Retinal pigment epithelial cell (primary cell): ENCODE measurements at regions not wholly inside any gene's neighbourhood (a gene's known extent, or its start where the extent isn't known, plus 50 kb on each side); places are given as distances from the start of the nearest gene placed in this dataset.
A peak's percentile ranks its signal among the peaks of the same experiment; 100 is the strongest.

Experiments
- DNase-seq: peaks from one replicate; pipeline ENCODE4 v3.0.0-alpha.2; 2010; ENCODE audit warnings: low read depth
- H3K4me3 ChIP-seq: 2 replicates; pipeline ENCODE4 v1.5.1; 2011; ENCODE audit warnings: mild to moderate bottlenecking, low read length, control low read depth, moderate library complexity
- TF ChIP-seq, protein P1 (sequence below): conservative IDR thresholded peaks from 2 replicates; pipeline ENCODE4 v1.5.1; 2011; ENCODE audit warnings: low read depth, low read length, control low read depth, inconsistent platforms

DNA sequence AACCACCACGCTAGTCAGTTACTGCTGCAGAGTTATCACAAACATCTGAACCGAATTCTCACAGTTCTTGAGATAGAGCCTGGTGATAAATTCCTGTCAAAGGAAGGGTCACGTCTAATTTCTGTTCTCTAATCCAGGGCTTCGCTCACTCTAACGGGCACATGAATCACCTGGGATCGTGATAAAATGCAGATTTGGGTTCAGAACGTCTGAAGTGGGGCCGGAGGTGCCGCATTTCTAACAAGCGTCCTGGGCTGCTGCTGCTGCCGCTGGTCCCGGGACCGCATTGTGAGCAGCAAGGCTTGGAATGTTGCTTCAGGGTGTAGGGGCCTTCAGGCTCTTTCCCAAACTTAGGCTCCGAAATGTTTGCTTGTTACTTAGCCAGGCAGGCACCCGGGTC, 264.1 kb downstream of the CDC5L start:
- no peak for DNase-seq
- TF ChIP-seq, protein P1, sequence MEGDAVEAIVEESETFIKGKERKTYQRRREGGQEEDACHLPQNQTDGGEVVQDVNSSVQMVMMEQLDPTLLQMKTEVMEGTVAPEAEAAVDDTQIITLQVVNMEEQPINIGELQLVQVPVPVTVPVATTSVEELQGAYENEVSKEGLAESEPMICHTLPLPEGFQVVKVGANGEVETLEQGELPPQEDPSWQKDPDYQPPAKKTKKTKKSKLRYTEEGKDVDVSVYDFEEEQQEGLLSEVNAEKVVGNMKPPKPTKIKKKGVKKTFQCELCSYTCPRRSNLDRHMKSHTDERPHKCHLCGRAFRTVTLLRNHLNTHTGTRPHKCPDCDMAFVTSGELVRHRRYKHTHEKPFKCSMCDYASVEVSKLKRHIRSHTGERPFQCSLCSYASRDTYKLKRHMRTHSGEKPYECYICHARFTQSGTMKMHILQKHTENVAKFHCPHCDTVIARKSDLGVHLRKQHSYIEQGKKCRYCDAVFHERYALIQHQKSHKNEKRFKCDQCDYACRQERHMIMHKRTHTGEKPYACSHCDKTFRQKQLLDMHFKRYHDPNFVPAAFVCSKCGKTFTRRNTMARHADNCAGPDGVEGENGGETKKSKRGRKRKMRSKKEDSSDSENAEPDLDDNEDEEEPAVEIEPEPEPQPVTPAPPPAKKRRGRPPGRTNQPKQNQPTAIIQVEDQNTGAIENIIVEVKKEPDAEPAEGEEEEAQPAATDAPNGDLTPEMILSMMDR: no peak

DNA sequence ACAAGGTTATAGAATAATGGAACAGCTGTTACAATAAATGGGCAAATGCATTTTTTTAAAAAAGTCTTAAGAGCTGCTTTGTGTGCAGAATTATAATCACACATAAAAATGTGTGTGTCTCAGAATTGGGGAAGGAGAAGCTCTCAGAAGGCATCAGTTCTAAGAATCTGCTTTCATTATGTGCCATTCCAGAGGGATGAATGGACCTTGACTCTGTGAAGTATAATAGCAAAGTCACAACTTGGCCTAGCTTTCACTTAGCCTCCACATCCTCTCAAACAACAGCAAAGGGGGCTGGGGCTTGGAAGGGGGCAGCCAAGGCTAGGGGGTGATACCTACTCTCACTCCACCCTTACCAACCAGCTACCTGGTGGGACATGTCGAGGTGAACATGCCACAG, 265.0 kb downstream of the CDC5L start:
- DNase-seq: no peak

More for the DNA sequence above, 264.1 kb downstream of the CDC5L start:
- H3K4me3 ChIP-seq: no peak overlapping the region

DNA sequence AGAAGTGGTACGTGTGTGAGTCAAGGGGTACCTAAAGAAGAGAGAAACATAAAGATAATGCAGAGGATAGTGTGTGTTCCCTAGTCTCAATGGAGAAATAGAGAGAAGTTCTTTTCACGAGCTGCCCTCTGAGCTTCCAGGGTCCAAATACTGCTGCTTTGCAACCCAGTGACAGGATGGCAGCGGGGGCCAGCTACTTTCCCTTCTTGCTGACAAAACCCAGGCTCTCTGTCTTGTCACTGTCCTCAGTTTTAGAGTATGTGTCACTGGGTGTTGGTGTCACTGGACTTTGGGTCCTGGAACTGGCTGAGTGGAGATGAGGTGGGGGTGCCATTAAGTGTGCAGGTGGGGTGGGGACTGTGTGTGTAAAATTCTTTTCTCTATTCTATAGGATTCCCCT, 265.6 kb downstream of the CDC5L start:
- DNase-seq: no peak
- TF ChIP-seq, protein P1: no peak
- no peak overlapping the region for H3K4me3 ChIP-seq

More for the DNA sequence above, 265.0 kb downstream of the CDC5L start:
- H3K4me3 ChIP-seq: no peak overlapping the region
- TF ChIP-seq, protein P1: no peak

DNA sequence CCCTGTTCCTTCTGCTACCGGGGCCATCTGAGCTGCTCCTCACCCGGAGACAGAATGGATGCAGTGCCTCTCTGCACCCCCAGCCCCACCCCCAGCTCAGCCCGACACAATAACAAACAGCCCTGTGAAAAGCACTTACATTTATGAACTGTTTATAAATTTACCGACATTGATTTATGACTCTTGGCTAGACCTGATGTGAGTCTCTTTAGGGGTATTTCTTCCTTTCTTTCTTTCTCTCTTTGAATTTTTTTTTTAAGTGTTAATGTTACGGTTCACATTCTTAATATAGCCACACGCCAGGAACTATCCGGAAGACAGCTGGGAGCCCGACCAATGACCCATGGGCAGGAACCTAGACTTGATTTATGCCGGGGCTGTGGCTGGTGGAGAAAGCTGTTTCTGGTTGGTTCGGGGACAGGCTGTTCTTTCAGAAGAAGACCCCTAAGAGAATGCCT, 266.3 kb downstream of the CDC5L start:
- DNase-seq: no peak
- no peak overlapping the region for H3K4me3 ChIP-seq
- TF ChIP-seq, protein P1: no peak

DNA sequence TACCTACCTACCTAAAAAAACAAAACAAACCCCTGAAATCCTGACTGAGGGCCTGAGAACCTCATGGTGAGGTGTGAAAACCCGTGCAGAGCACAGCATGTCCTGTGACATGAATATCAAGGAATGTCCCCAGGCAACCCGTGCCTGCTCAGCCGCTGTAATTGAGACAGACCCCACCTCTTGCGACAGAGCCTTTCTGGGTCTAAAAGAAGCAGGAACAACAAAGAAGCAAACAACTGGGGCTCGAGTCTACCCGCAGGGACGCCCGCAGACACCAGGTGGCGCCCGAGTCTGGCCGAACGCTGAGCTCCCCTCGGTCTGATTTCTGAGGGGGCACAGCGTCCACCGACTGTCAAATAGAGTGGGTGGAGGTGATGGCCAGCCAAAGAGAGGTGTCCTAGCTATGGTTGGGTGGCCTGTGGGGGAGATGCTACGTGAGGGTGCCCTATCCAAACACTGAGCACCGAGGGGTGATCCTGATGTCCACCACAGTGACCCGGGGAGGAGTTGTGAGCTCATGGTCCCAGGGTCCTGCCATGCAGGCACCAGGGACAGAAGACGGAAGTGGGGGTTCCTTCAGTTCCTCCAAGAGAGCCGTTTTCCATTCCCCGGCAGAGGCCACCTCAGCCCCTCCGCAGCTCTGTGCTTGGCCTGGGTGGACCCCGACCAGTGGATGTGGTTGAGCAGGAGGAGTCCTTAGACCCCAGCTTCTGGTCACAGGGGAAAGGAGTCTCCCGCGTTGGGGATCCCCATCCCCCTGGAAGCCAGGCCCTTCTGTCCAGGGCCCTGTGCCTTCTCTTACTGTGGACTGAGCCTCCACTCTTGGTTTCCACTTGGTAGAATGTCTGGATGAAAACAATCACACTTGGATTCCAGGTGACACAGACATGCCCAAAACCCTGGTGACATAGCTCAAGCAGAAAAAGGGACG, 268.2 kb downstream of the CDC5L start:
- no peak for DNase-seq
- TF ChIP-seq, protein P1: peak; percentile 95
- no peak overlapping the region for H3K4me3 ChIP-seq

DNA sequence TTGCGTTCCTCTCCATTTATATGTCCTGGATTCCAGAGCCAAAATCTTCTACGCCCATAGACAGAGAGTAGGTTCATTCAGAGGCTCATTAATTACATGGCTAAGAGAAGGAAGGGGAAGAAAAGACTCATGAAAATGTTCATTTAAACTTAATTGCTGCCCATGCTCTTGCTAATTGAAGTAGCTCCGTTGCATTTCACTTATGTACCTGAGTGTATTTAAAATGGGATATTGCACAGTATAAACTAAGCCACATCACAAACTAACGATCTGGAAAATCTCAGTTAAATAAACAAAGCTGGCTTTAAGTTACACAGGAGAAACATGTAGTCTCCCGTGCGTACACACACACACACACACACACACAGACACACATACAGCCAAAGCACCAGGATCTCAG, 269.2 kb downstream of the CDC5L start:
- H3K4me3 ChIP-seq: no peak overlapping the region
- TF ChIP-seq, protein P1: no peak
- DNase-seq: no peak

DNA sequence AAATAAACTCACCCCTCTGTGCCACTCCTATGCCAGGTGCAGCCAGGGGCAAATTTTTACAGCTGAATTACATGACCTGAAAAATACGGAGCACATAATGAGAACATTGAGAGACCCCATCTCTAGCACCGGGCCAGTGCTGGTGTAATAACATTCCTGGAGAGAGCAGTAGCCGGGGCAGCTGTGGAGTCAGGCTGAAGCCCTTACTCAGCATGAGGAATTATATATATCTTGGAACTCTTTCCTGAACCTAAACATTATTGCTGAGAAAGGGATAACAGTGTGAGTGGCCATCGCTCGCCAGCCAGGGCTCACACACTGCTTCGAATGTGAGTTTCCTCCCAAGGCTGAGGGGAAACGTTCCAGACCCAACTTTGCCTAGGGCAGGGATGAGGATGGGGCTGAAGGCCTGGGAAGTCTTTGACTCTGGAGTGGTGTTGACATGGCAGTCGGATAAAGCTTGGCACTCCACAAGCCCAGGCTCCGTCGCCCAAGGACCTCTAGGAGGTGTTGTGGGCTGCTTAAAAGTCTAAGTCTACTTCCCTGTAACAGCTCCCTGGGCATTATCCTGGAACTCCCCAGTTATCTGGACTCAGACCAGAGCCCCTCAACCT, 269.8 kb downstream of the CDC5L start:
- TF ChIP-seq, protein P1: no peak
- no peak for DNase-seq
- no peak overlapping the region for H3K4me3 ChIP-seq
